Osteocyte (in vitro differentiated cells): ENCODE measurements at regions not wholly inside any gene's neighbourhood (a gene's known extent, or its start where the extent isn't known, plus 50 kb on each side); places are given as distances from the start of the nearest gene placed in this dataset.
"Not testable (repeated sequence)": the region's sequence is repeated elsewhere in the genome, so short reads cannot be mapped to it uniquely, and the experiment has no call there.

Experiments
- DNase-seq: peaks from one replicate; pipeline ENCODE4 v3.0.0; 2021; ENCODE audit warnings: mixed read lengths; ENCODE audit not compliant: unreplicated experiment; ENCODE audit errors: extremely low spot score
- H3K27ac Mint-ChIP-seq: one replicate; pipeline ENCODE4 v1.8.0; 2021; ENCODE audit warnings: mild to moderate bottlenecking, mixed read lengths; ENCODE audit not compliant: unreplicated experiment
- H3K27me3 Mint-ChIP-seq: one replicate; pipeline ENCODE4 v1.8.0; 2021; ENCODE audit warnings: mixed read lengths; ENCODE audit not compliant: unreplicated experiment
- H3K36me3 Mint-ChIP-seq: one replicate; pipeline ENCODE4 v1.8.0; 2021; ENCODE audit warnings: mixed read lengths; ENCODE audit not compliant: unreplicated experiment
- H3K4me1 Mint-ChIP-seq: one replicate; pipeline ENCODE4 v1.8.0; 2021; ENCODE audit warnings: mixed read lengths; ENCODE audit not compliant: unreplicated experiment
- H3K4me3 Mint-ChIP-seq: one replicate; pipeline ENCODE4 v1.8.0; 2021; ENCODE audit warnings: mild to moderate bottlenecking, moderate library complexity, mixed read lengths; ENCODE audit not compliant: unreplicated experiment
- H3K9me3 Mint-ChIP-seq: one replicate; pipeline ENCODE4 v1.8.0; 2021; ENCODE audit warnings: mixed read lengths; ENCODE audit not compliant: unreplicated experiment
- CTCF ChIP-seq: fragments of 200-600 bp; sonication (generic); IDR thresholded peaks from 2 replicates; pipeline ENCODE4 v1.5.0; 2021; ENCODE audit warnings: antibody characterized with exemption, mild to moderate bottlenecking, moderate library complexity

- H3K27me3 Mint-ChIP-seq, result no peaks in the 10 kb centered on the region
- no peak overlapping the region for H3K4me3 Mint-ChIP-seq
- no peak for DNase-seq
- no peak for TF ChIP-seq CTCF
- H3K36me3 Mint-ChIP-seq, result no peaks in the 10 kb centered on the region
- no peaks in the 10 kb centered on the region for H3K4me1 Mint-ChIP-seq
- H3K9me3 Mint-ChIP-seq, result peaks cover 58% of the 10 kb centered on the region
- H3K27ac Mint-ChIP-seq, result no peak overlapping the region
These were observed 1797.7 kb downstream of the MRPL39 start for GRCh38 chr21:23809573-23809972.

GRCh38 chr21:23806966-23807548 is 1800.2 kb downstream of the MRPL39 start:
- H3K4me1 Mint-ChIP-seq, H3K27ac Mint-ChIP-seq, H3K36me3 Mint-ChIP-seq, H3K4me3 Mint-ChIP-seq, DNase-seq, H3K27me3 Mint-ChIP-seq: not testable (repeated sequence)
- H3K9me3 Mint-ChIP-seq, result peaks cover 56% of the 10 kb centered on the region

GRCh38 chr21:23804866-23805265 is 1802.4 kb downstream of the MRPL39 start:
- H3K9me3 Mint-ChIP-seq, result peaks cover 58% of the 10 kb centered on the region
- no peak overlapping the region for H3K27ac Mint-ChIP-seq
- no peak for TF ChIP-seq CTCF
- no peaks in the 10 kb centered on the region for H3K36me3 Mint-ChIP-seq
- H3K4me3 Mint-ChIP-seq, result no peak overlapping the region
- no peaks in the 10 kb centered on the region for H3K27me3 Mint-ChIP-seq
- H3K4me1 Mint-ChIP-seq, result no peaks in the 10 kb centered on the region
- no peak for DNase-seq

- H3K9me3 Mint-ChIP-seq, result peaks cover 52% of the 10 kb centered on the region
- H3K27me3 Mint-ChIP-seq, result no peaks in the 10 kb centered on the region
- no peak overlapping the region for H3K27ac Mint-ChIP-seq
- no peak for TF ChIP-seq CTCF
- no peaks in the 10 kb centered on the region for H3K36me3 Mint-ChIP-seq
- no peaks in the 10 kb centered on the region for H3K4me1 Mint-ChIP-seq
- no peak for DNase-seq
- no peak overlapping the region for H3K4me3 Mint-ChIP-seq
These were observed 1806.0 kb downstream of the MRPL39 start for GRCh38 chr21:23801292-23801691.

GRCh38 chr21:23799376-23799775 is 1807.9 kb downstream of the MRPL39 start:
- Mint-ChIP-seq H3K9me3 (peaks cover 37% of the 10 kb centered on the region), H3K27ac (no peak overlapping the region)
- TF ChIP-seq CTCF, result no peak

GRCh38 chr21:23792300-23792699 is 1815.0 kb downstream of the MRPL39 start:
- peaks cover 34% of the 10 kb centered on the region for H3K9me3 Mint-ChIP-seq
- no peak overlapping the region for H3K4me3 Mint-ChIP-seq
- no peak overlapping the region for H3K27ac Mint-ChIP-seq
- H3K4me1 Mint-ChIP-seq, result no peaks in the 10 kb centered on the region
- no peaks in the 10 kb centered on the region for H3K36me3 Mint-ChIP-seq
- TF ChIP-seq CTCF, result no peak
- no peak for DNase-seq
- H3K27me3 Mint-ChIP-seq, result no peaks in the 10 kb centered on the region

More at GRCh38 chr21:23799376-23799775, 1807.9 kb downstream of the MRPL39 start:
- no peak overlapping the region for H3K4me3 Mint-ChIP-seq
- no peaks in the 10 kb centered on the region for H3K4me1 Mint-ChIP-seq
- H3K36me3 Mint-ChIP-seq, result no peaks in the 10 kb centered on the region
- DNase-seq, result no peak
- H3K27me3 Mint-ChIP-seq, result no peaks in the 10 kb centered on the region
